CD4-positive, CD25-positive, alpha-beta regulatory T cell (primary cell): ENCODE measurements at regions not wholly inside any gene's neighbourhood (a gene's known extent, or its start where the extent isn't known, plus 50 kb on each side); places are given as distances from the start of the nearest gene placed in this dataset.

Source experiments
- ATAC-seq, 2 donors: fragments of 150-1000 bp; cut with Tn5 transposase; one replicate each; pipeline ENCODE4 v1.10.0; 2021; ENCODE audit warnings: low read depth in 2 of 2, moderate number of reproducible peaks in 2 of 2, moderate library complexity in 1 of 2
- DNase-seq, 3 donors: peaks; one replicate each; pipeline versions ENCODE4 v3.0.0 to v3.0.0-alpha.2; 2012 to 2022; ENCODE audit warnings: mixed read lengths in 1 of 3
- H3K27ac ChIP-seq: one replicate; pipeline ENCODE4 v1.7.0; 2013; ENCODE audit warnings: mild to moderate bottlenecking, low read length; ENCODE audit not compliant: insufficient read depth, poor library complexity, severe bottlenecking
- H3K27me3 ChIP-seq: one replicate; pipeline ENCODE4 v1.7.0; 2013; ENCODE audit warnings: low read length; ENCODE audit not compliant: control insufficient read depth, insufficient read depth
- H3K36me3 ChIP-seq: one replicate; pipeline ENCODE4 v1.7.0; 2013; ENCODE audit warnings: mild to moderate bottlenecking, low read length, moderate library complexity; ENCODE audit not compliant: control insufficient read depth, insufficient read depth
- H3K4me1 ChIP-seq: 2 replicates; pipeline ENCODE4 v1.7.0; 2013; ENCODE audit warnings: mild to moderate bottlenecking, low read length; ENCODE audit not compliant: insufficient read depth, control insufficient read depth, poor library complexity, severe bottlenecking
- H3K4me3 ChIP-seq: one replicate; pipeline ENCODE4 v1.7.0; 2013; ENCODE audit warnings: low read depth, mild to moderate bottlenecking, low read length, moderate library complexity
- H3K9me3 ChIP-seq, 2 experiments: 1 replicate in 1 of 2; 2 replicates in 1 of 2; pipeline ENCODE4 v1.7.0; 2013; ENCODE audit warnings: low read length in 2 of 2, mild to moderate bottlenecking in 1 of 2, moderate library complexity in 1 of 2; ENCODE audit not compliant: control insufficient read depth in 2 of 2
- H3K27ac Mint-ChIP-seq, 3 donors: one replicate each; pipeline ENCODE4 v1.8.0; 2020 to 2022; ENCODE audit warnings: mild to moderate bottlenecking in 3 of 3, mixed read lengths in 3 of 3, moderate library complexity in 2 of 3
- H3K27me3 Mint-ChIP-seq: one replicate; pipeline ENCODE4 v1.8.0; 2022; ENCODE audit warnings: mild to moderate bottlenecking, mixed read lengths
- H3K36me3 Mint-ChIP-seq: one replicate; pipeline ENCODE4 v1.8.0; 2020; ENCODE audit warnings: mixed read lengths
- H3K4me1 Mint-ChIP-seq, 4 donors: one replicate each; pipeline ENCODE4 v1.8.0; 2020 to 2022; ENCODE audit warnings: mixed read lengths in 4 of 4, mild to moderate bottlenecking in 1 of 4
- H3K4me3 Mint-ChIP-seq, 4 donors: one replicate each; pipeline ENCODE4 v1.8.0; 2020 to 2022; ENCODE audit warnings: mild to moderate bottlenecking in 4 of 4, mixed read lengths in 4 of 4, moderate library complexity in 3 of 4
- H3K9me3 Mint-ChIP-seq, 7 donors: one replicate each; pipeline ENCODE4 v1.8.0; 2020 to 2022; ENCODE audit warnings: mixed read lengths in 7 of 7, mild to moderate bottlenecking in 3 of 7, moderate library complexity in 2 of 7

DNA sequence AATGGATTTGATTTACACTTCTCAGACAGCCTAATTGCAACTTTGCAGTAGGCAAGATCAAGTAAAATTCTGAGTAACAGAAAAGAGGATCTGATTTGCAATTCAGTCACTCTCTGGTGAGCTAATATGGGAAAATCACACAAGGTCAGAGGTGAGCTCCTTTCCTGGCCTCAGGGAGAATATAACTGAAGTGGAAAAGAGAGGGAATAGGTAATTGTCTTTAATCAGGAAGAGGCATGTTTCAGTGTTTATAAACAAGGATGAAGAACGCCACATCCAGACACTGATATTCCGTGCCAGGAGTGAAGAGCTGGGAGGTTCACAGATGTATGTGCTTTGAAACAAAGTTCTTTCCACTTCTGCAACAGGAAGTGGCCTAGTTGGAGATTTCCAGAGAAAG lies 127.1 kb downstream of the ETAA1 start:
- Mint-ChIP-seq H3K27me3 (no peaks in the 10 kb centered on the region), H3K9me3 (peaks cover 0 to 3% (median 0%) of the 10 kb centered on the region in 7 donors), H3K4me3 (no peak overlapping the region), H3K4me1 (no peaks in the 10 kb centered on the region), H3K27ac (no peak overlapping the region), H3K36me3 (no peaks in the 10 kb centered on the region)
- no peak overlapping the region for H3K27ac ChIP-seq
- no peak for ATAC-seq
- H3K4me1 ChIP-seq: no peaks in the 10 kb centered on the region
- no peak overlapping the region for H3K4me3 ChIP-seq
- no peaks in the 10 kb centered on the region for H3K27me3 ChIP-seq
- DNase-seq: no peak
- no peaks in the 10 kb centered on the region for H3K9me3 ChIP-seq
- no peaks in the 10 kb centered on the region for H3K36me3 ChIP-seq

DNA sequence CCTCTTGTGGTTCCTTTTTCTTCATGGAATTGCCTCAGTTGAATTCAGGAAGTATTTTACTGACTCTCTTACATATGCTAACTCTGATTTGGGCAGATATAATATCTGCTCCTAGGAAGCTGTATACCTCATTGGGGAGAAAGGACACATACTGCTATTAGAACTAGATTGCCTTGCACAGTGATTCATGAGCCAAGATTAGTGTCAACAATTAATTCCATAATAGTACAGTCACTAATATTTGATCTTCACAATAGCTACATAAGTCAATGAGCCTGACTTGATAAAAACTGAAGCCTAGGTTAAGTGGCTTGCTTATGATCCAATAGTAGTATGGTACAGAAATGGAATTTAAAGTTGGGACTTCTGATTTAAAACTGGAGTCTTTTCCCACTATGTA lies 127.6 kb downstream of the ETAA1 start:
- Mint-ChIP-seq H3K36me3 (no peaks in the 10 kb centered on the region), H3K27ac (no peak overlapping the region), H3K27me3 (no peaks in the 10 kb centered on the region), H3K9me3 (peaks cover 0 to 3% (median 0%) of the 10 kb centered on the region in 7 donors), H3K4me3 (no peak overlapping the region), H3K4me1 (no peaks in the 10 kb centered on the region)
- no peak overlapping the region for H3K27ac ChIP-seq
- no peaks in the 10 kb centered on the region for H3K9me3 ChIP-seq
- H3K4me3 ChIP-seq: no peak overlapping the region
- no peaks in the 10 kb centered on the region for H3K36me3 ChIP-seq
- no peaks in the 10 kb centered on the region for H3K4me1 ChIP-seq
- no peaks in the 10 kb centered on the region for H3K27me3 ChIP-seq
- ATAC-seq: no peak
- no peak for DNase-seq

DNA sequence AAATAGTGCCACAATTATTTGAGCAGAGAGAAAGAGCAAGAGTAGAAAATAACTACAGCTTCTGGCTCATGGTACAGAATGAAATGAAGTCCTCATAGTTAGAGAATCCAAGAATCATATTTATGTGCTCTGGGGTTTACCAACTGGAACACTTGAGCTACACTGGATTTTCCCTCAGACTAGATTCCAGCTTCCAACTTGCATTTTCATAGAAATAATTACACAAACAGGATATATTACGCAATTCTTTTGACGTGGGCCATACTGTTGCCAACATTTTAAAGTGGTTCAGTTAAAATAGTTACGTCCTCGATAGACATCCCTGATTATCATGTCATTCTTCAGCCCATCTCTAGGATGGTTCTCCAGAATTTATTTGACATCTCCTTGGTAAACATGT lies 129.2 kb downstream of the ETAA1 start:
- Histone ChIP-seq H3K27ac (no peak overlapping the region), H3K27me3 (no peaks in the 10 kb centered on the region), H3K36me3 (no peaks in the 10 kb centered on the region), H3K4me1 (no peaks in the 10 kb centered on the region), H3K4me3 (no peak overlapping the region), H3K9me3 (no peaks in the 10 kb centered on the region)
- Mint-ChIP-seq H3K4me1 (no peaks in the 10 kb centered on the region), H3K4me3 (no peak overlapping the region), H3K27me3 (no peaks in the 10 kb centered on the region), H3K9me3 (peaks cover 0 to 3% (median 0%) of the 10 kb centered on the region in 7 donors), H3K36me3 (no peaks in the 10 kb centered on the region), H3K27ac (no peak overlapping the region)
- ATAC-seq (no peak), DNase-seq (no peak)

DNA sequence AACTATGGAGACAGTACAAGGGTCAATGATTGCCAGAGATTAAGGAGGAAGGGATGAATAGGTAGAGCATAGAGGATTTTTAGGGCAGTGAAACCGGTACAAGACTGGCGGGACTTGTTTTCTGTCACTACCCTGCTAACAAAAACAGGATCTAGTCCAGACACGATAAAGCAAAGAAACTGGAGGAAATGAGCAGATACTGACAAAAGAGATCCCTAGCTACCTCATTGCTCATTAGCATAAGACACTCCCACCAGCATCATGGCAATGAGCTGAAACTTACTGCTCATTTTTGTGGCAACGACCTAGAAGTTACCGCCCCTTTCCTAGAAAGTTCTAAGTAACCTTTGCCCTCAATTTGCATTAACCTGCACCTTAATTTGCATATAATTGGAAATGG lies 131.2 kb downstream of the ETAA1 start:
- ATAC-seq (no peak), DNase-seq (no peak)
- no peak overlapping the region for H3K27ac Mint-ChIP-seq
- no peaks in the 10 kb centered on the region for H3K27me3 ChIP-seq
- peaks cover 0 to 2% (median 0%) of the 10 kb centered on the region in 7 donors for H3K9me3 Mint-ChIP-seq
- no peak overlapping the region for H3K27ac ChIP-seq
- H3K9me3 ChIP-seq: no peaks in the 10 kb centered on the region
- H3K36me3 ChIP-seq: no peaks in the 10 kb centered on the region
- no peaks in the 10 kb centered on the region for H3K4me1 Mint-ChIP-seq
- H3K27me3 Mint-ChIP-seq: no peaks in the 10 kb centered on the region
- no peaks in the 10 kb centered on the region for H3K4me1 ChIP-seq
- H3K4me3 Mint-ChIP-seq: no peak overlapping the region
- no peak overlapping the region for H3K4me3 ChIP-seq
- no peaks in the 10 kb centered on the region for H3K36me3 Mint-ChIP-seq

GRCh38 chr2:67532387-67532786 lies 135.3 kb downstream of the ETAA1 start:
- Mint-ChIP-seq H3K4me3 (no peak overlapping the region), H3K27ac (no peak overlapping the region), H3K36me3 (no peaks in the 10 kb centered on the region), H3K27me3 (no peaks in the 10 kb centered on the region), H3K4me1 (no peaks in the 10 kb centered on the region), H3K9me3 (peaks cover 0 to 6% (median 2%) of the 10 kb centered on the region in 7 donors)
- ATAC-seq (no peak), DNase-seq (no peak)
- Histone ChIP-seq H3K9me3 (no peaks in the 10 kb centered on the region), H3K36me3 (no peaks in the 10 kb centered on the region), H3K4me1 (no peaks in the 10 kb centered on the region), H3K27ac (no peak overlapping the region), H3K27me3 (no peaks in the 10 kb centered on the region), H3K4me3 (no peak overlapping the region)

GRCh38 chr2:67534745-67535144 lies 137.6 kb downstream of the ETAA1 start:
- H3K27me3 Mint-ChIP-seq: no peaks in the 10 kb centered on the region
- no peak overlapping the region for H3K4me3 Mint-ChIP-seq
- no peak overlapping the region for H3K27ac Mint-ChIP-seq
- Histone ChIP-seq H3K9me3 (peaks cover 0 to 5% of the 10 kb centered on the region in 2 experiments), H3K4me3 (no peak overlapping the region), H3K36me3 (no peaks in the 10 kb centered on the region), H3K4me1 (no peaks in the 10 kb centered on the region), H3K27ac (no peak overlapping the region), H3K27me3 (no peaks in the 10 kb centered on the region)
- DNase-seq (no peak), ATAC-seq (no peak)
- peaks cover 3% of the 10 kb centered on the region for H3K36me3 Mint-ChIP-seq
- H3K9me3 Mint-ChIP-seq: peaks cover 4 to 24% (median 8%) of the 10 kb centered on the region in 7 donors
- H3K4me1 Mint-ChIP-seq: no peaks in the 10 kb centered on the region

GRCh38 chr2:67540962-67541361 lies 143.8 kb downstream of the ETAA1 start:
- ATAC-seq: no peak
- peaks cover 3% of the 10 kb centered on the region for H3K36me3 Mint-ChIP-seq
- H3K27ac Mint-ChIP-seq: no peak overlapping the region
- H3K27ac ChIP-seq: no peak overlapping the region
- peaks cover 4 to 33% (median 8%) of the 10 kb centered on the region in 7 donors for H3K9me3 Mint-ChIP-seq
- DNase-seq: no peak
- H3K4me3 Mint-ChIP-seq: no peak overlapping the region
- H3K4me3 ChIP-seq: no peak overlapping the region
- H3K9me3 ChIP-seq: peaks cover 0 to 5% of the 10 kb centered on the region in 2 experiments
- H3K4me1 ChIP-seq: no peaks in the 10 kb centered on the region
- H3K27me3 Mint-ChIP-seq: no peaks in the 10 kb centered on the region
- H3K4me1 Mint-ChIP-seq: no peaks in the 10 kb centered on the region
- no peaks in the 10 kb centered on the region for H3K36me3 ChIP-seq
- no peaks in the 10 kb centered on the region for H3K27me3 ChIP-seq

- Mint-ChIP-seq H3K36me3 (no peaks in the 10 kb centered on the region), H3K27ac (no peak overlapping the region), H3K9me3 (peaks cover 1 to 16% (median 6%) of the 10 kb centered on the region in 7 donors), H3K27me3 (no peaks in the 10 kb centered on the region), H3K4me1 (no peaks in the 10 kb centered on the region), H3K4me3 (no peak overlapping the region)
- Histone ChIP-seq H3K27ac (no peak overlapping the region), H3K36me3 (no peaks in the 10 kb centered on the region), H3K9me3 (no peaks in the 10 kb centered on the region), H3K27me3 (no peaks in the 10 kb centered on the region), H3K4me1 (no peaks in the 10 kb centered on the region), H3K4me3 (no peak overlapping the region)
- DNase-seq (no peak), ATAC-seq (no peak)
Measured at GRCh38 chr2:67544286-67544685, 147.2 kb downstream of the ETAA1 start.
